GM23338 (cell line): ENCODE measurements at regions not wholly inside any gene's neighbourhood (a gene's known extent, or its start where the extent isn't known, plus 50 kb on each side); places are given as distances from the start of the nearest gene placed in this dataset.

ENCODE experiments used
- CREB1 ChIP-seq: fragments of 250-450 bp; sonication (Bioruptor Pico); IDR thresholded peaks from 2 replicates; pipeline ENCODE4 v1.5.0; 2020; ENCODE audit warnings: low read depth, mild to moderate bottlenecking, moderate library complexity
- EZH2 ChIP-seq: fragments of 200-600 bp; sonication (generic); IDR thresholded peaks from one replicate; pipeline ENCODE4 v1.8.0; 2017; ENCODE audit warnings: antibody characterized with exemption, mild to moderate bottlenecking, low read depth; ENCODE audit not compliant: unreplicated experiment
- EZH2phosphoT487 ChIP-seq: fragments of 200-600 bp; sonication (generic); IDR thresholded peaks from one replicate; pipeline ENCODE4 v1.8.1; 2018; ENCODE audit warnings: antibody characterized with exemption; ENCODE audit not compliant: unreplicated experiment
- JUNB ChIP-seq: IDR thresholded peaks from one replicate; pipeline ENCODE4 v1.6.1; 2016; ENCODE audit warnings: antibody characterized with exemption; ENCODE audit not compliant: unreplicated experiment
- NANOG ChIP-seq: IDR thresholded peaks from 2 replicates; pipeline ENCODE4 v1.6.1; 2016; ENCODE audit warnings: antibody characterized with exemption, borderline replicate concordance
- POLR2AphosphoS5 ChIP-seq: IDR thresholded peaks from 2 replicates; pipeline ENCODE4 v1.6.1; 2016; ENCODE audit warnings: antibody characterized with exemption, low read depth
- STAT1 ChIP-seq: IDR thresholded peaks from one replicate; pipeline ENCODE4 v1.6.1; 2016; ENCODE audit warnings: antibody characterized with exemption; ENCODE audit not compliant: unreplicated experiment
- ZNF114 ChIP-seq: fragments of 250-450 bp; sonication (Bioruptor Pico); IDR thresholded peaks from 2 replicates; pipeline ENCODE4 v1.5.0; 2020; ENCODE audit warnings: mild to moderate bottlenecking, moderate library complexity
- ZNF331 ChIP-seq: fragments of 250-450 bp; sonication (Bioruptor Pico); IDR thresholded peaks from 2 replicates; pipeline ENCODE4 v1.5.0; 2020; ENCODE audit warnings: low read depth, mild to moderate bottlenecking, moderate library complexity
- TF ChIP-seq, protein P1 (sequence below), 2 experiments: fragments of 200-600 bp in 1 of 2; sonication (generic) in 1 of 2; conservative IDR thresholded peaks; 2 replicates each; pipeline versions ENCODE4 v1.5.1 to v1.6.1; 2016 to 2017; ENCODE audit warnings: antibody characterized with exemption in 2 of 2, low read depth in 2 of 2, mild to moderate bottlenecking in 2 of 2, moderate library complexity in 1 of 2
- TF ChIP-seq, protein P2 (sequence below): IDR thresholded peaks from one replicate; pipeline ENCODE4 v1.6.1; 2018; ENCODE audit warnings: antibody characterized with exemption; ENCODE audit not compliant: unreplicated experiment
- TF ChIP-seq, protein P3 (sequence below): fragments of 250-450 bp; sonication (Bioruptor Pico); IDR thresholded peaks from 2 replicates; pipeline ENCODE4 v1.5.0; 2020; ENCODE audit warnings: mild to moderate bottlenecking, moderate library complexity
- TF ChIP-seq, protein P4 (sequence below): IDR thresholded peaks from 2 replicates; pipeline ENCODE4 v1.6.1; 2016; ENCODE audit warnings: antibody characterized with exemption

DNA sequence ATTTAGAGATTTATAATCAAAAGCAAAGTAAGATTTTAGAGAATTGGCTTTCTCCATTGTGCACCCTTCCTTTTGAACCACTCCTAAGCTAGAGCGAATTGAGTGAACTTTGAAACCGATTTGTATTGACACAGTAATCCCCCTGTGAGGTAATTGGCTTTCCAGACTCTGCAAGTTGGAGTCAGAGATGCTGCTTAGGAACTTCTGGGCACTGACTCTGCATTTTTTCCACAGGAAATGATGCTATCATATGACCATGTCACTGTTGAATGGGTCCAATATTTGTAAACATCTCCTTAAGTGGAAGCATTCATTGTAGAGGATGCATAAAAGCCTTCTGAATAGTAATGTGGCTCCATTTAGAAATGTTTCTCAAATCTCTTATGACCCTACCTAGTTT lies 394.4 kb upstream of the ZNF608 start:
- TF ChIP-seq EZH2phosphoT487 = no peak
- TF ChIP-seq, protein P1, sequence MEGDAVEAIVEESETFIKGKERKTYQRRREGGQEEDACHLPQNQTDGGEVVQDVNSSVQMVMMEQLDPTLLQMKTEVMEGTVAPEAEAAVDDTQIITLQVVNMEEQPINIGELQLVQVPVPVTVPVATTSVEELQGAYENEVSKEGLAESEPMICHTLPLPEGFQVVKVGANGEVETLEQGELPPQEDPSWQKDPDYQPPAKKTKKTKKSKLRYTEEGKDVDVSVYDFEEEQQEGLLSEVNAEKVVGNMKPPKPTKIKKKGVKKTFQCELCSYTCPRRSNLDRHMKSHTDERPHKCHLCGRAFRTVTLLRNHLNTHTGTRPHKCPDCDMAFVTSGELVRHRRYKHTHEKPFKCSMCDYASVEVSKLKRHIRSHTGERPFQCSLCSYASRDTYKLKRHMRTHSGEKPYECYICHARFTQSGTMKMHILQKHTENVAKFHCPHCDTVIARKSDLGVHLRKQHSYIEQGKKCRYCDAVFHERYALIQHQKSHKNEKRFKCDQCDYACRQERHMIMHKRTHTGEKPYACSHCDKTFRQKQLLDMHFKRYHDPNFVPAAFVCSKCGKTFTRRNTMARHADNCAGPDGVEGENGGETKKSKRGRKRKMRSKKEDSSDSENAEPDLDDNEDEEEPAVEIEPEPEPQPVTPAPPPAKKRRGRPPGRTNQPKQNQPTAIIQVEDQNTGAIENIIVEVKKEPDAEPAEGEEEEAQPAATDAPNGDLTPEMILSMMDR (conservative IDR thresholded peaks at IDR 0.05; ENCODE audit: low read depth in 2 of 2) = no peak
- TF ChIP-seq, protein P2, sequence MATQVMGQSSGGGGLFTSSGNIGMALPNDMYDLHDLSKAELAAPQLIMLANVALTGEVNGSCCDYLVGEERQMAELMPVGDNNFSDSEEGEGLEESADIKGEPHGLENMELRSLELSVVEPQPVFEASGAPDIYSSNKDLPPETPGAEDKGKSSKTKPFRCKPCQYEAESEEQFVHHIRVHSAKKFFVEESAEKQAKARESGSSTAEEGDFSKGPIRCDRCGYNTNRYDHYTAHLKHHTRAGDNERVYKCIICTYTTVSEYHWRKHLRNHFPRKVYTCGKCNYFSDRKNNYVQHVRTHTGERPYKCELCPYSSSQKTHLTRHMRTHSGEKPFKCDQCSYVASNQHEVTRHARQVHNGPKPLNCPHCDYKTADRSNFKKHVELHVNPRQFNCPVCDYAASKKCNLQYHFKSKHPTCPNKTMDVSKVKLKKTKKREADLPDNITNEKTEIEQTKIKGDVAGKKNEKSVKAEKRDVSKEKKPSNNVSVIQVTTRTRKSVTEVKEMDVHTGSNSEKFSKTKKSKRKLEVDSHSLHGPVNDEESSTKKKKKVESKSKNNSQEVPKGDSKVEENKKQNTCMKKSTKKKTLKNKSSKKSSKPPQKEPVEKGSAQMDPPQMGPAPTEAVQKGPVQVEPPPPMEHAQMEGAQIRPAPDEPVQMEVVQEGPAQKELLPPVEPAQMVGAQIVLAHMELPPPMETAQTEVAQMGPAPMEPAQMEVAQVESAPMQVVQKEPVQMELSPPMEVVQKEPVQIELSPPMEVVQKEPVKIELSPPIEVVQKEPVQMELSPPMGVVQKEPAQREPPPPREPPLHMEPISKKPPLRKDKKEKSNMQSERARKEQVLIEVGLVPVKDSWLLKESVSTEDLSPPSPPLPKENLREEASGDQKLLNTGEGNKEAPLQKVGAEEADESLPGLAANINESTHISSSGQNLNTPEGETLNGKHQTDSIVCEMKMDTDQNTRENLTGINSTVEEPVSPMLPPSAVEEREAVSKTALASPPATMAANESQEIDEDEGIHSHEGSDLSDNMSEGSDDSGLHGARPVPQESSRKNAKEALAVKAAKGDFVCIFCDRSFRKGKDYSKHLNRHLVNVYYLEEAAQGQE = no peak
- no peak for TF ChIP-seq POLR2AphosphoS5
- no peak for TF ChIP-seq JUNB
- TF ChIP-seq EZH2 = no peak
- no peak for TF ChIP-seq STAT1
- TF ChIP-seq ZNF114 (CRISPR knock-in tag) = no peak
- no peak for TF ChIP-seq NANOG
- TF ChIP-seq, protein P3, sequence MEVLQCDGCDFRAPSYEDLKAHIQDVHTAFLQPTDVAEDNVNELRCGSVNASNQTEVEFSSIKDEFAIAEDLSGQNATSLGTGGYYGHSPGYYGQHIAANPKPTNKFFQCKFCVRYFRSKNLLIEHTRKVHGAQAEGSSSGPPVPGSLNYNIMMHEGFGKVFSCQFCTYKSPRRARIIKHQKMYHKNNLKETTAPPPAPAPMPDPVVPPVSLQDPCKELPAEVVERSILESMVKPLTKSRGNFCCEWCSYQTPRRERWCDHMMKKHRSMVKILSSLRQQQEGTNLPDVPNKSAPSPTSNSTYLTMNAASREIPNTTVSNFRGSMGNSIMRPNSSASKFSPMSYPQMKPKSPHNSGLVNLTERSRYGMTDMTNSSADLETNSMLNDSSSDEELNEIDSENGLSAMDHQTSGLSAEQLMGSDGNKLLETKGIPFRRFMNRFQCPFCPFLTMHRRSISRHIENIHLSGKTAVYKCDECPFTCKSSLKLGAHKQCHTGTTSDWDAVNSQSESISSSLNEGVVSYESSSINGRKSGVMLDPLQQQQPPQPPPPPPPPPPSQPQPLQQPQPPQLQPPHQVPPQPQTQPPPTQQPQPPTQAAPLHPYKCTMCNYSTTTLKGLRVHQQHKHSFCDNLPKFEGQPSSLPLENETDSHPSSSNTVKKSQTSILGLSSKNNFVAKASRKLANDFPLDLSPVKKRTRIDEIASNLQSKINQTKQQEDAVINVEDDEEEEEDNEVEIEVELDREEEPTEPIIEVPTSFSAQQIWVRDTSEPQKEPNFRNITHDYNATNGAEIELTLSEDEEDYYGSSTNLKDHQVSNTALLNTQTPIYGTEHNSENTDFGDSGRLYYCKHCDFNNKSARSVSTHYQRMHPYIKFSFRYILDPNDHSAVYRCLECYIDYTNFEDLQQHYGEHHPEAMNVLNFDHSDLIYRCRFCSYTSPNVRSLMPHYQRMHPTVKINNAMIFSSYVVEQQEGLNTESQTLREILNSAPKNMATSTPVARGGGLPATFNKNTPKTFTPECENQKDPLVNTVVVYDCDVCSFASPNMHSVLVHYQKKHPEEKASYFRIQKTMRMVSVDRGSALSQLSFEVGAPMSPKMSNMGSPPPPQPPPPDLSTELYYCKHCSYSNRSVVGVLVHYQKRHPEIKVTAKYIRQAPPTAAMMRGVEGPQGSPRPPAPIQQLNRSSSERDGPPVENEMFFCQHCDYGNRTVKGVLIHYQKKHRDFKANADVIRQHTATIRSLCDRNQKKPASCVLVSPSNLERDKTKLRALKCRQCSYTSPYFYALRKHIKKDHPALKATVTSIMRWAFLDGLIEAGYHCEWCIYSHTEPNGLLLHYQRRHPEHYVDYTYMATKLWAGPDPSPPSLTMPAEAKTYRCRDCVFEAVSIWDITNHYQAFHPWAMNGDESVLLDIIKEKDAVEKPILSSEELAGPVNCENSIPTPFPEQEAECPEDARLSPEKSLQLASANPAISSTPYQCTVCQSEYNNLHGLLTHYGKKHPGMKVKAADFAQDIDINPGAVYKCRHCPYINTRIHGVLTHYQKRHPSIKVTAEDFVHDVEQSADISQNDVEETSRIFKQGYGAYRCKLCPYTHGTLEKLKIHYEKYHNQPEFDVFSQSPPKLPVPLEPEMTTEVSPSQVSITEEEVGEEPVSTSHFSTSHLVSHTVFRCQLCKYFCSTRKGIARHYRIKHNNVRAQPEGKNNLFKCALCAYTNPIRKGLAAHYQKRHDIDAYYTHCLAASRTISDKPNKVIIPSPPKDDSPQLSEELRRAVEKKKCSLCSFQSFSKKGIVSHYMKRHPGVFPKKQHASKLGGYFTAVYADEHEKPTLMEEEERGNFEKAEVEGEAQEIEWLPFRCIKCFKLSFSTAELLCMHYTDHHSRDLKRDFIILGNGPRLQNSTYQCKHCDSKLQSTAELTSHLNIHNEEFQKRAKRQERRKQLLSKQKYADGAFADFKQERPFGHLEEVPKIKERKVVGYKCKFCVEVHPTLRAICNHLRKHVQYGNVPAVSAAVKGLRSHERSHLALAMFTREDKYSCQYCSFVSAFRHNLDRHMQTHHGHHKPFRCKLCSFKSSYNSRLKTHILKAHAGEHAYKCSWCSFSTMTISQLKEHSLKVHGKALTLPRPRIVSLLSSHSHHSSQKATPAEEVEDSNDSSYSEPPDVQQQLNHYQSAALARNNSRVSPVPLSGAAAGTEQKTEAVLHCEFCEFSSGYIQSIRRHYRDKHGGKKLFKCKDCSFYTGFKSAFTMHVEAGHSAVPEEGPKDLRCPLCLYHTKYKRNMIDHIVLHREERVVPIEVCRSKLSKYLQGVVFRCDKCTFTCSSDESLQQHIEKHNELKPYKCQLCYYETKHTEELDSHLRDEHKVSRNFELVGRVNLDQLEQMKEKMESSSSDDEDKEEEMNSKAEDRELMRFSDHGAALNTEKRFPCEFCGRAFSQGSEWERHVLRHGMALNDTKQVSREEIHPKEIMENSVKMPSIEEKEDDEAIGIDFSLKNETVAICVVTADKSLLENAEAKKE (CRISPR knock-in tag) = no peak
- TF ChIP-seq, protein P4, sequence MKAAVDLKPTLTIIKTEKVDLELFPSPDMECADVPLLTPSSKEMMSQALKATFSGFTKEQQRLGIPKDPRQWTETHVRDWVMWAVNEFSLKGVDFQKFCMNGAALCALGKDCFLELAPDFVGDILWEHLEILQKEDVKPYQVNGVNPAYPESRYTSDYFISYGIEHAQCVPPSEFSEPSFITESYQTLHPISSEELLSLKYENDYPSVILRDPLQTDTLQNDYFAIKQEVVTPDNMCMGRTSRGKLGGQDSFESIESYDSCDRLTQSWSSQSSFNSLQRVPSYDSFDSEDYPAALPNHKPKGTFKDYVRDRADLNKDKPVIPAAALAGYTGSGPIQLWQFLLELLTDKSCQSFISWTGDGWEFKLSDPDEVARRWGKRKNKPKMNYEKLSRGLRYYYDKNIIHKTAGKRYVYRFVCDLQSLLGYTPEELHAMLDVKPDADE = no peak
- TF ChIP-seq CREB1 = no peak
- TF ChIP-seq ZNF331 (CRISPR knock-in tag) = no peak
